Uterus (tissue), 2 donors: ENCODE measurements at regions not wholly inside any gene's neighbourhood (a gene's known extent, or its start where the extent isn't known, plus 50 kb on each side); places are given as distances from the start of the nearest gene placed in this dataset.

Experiments
- CTCF ChIP-seq, 4 experiments: fragments of 200-600 bp in 2 of 4; fragments of 450-650 bp in 2 of 4; sonication (generic) in 2 of 4; IDR thresholded peaks; one replicate each; pipeline ENCODE4 v1.5.1; 2016 to 2019; ENCODE audit warnings: antibody characterized with exemption in 4 of 4, mild to moderate bottlenecking in 2 of 4, moderate library complexity in 1 of 4
- POLR2A ChIP-seq, 2 donors: fragments of 450-650 bp; IDR thresholded peaks; one replicate each; pipeline ENCODE4 v1.6.1; 2016; ENCODE audit warnings: antibody characterized with exemption in 2 of 2, mild to moderate bottlenecking in 1 of 2, moderate library complexity in 1 of 2

DNA sequence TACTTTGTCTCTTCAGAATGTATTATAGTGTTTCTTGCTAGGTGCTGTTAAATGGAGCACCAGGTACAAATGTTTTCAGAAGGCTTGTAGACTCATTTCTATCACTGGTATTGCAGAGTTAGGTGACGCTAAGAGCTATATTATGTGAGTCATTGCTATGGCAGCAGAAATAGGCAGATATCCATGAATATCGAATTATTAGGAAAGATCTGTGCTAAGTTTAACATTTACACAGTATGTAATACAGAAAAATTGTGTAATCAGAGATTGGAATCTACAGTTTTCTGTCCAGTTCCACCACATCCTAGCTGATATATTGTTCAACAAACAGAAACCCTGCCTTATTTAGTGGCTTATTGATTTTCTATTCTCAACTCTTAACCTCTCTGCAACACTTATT lies 1025.5 kb downstream of the STIM2 start:
- no peak for TF ChIP-seq CTCF (IDR thresholded peaks at IDR 0.05)
- no peak for TF ChIP-seq POLR2A (IDR thresholded peaks at IDR 0.05)
